PFSK-1 (cell line): ENCODE measurements at regions not wholly inside any gene's neighbourhood (a gene's known extent, or its start where the extent isn't known, plus 50 kb on each side); places are given as distances from the start of the nearest gene placed in this dataset.

ENCODE experiments used
- FOXP2 ChIP-seq: optimal IDR thresholded peaks from 2 replicates; pipeline ENCODE3; 2011; ENCODE audit warnings: borderline replicate concordance, control low read depth, inconsistent platforms; ENCODE audit not compliant: insufficient read depth; ENCODE audit errors: extremely low read length, extremely low read depth
- POLR2AphosphoS5 ChIP-seq: IDR thresholded peaks from 2 replicates; pipeline ENCODE4 v1.6.1; 2012; ENCODE audit warnings: low read depth, mild to moderate bottlenecking, control low read depth, low read length, moderate library complexity
- REST ChIP-seq, 2 experiments: IDR thresholded peaks; 2 replicates each; pipeline versions ENCODE4 v1.6.1 to v1.8.0; 2011 to 2012; ENCODE audit warnings: low read depth in 2 of 2, low read length in 2 of 2, control low read depth in 1 of 2, inconsistent platforms in 1 of 2, mild to moderate bottlenecking in 1 of 2, moderate library complexity in 1 of 2; ENCODE audit not compliant: insufficient read depth in 1 of 2
- SIN3A ChIP-seq: IDR thresholded peaks from 2 replicates; pipeline ENCODE4 v1.6.1; 2012; ENCODE audit warnings: mild to moderate bottlenecking, low read length, moderate library complexity, borderline replicate concordance; ENCODE audit not compliant: insufficient read depth
- TAF1 ChIP-seq: IDR thresholded peaks from 2 replicates; pipeline ENCODE4 v1.6.1; 2012; ENCODE audit warnings: low read length, control low read depth, borderline replicate concordance; ENCODE audit not compliant: insufficient read depth

GRCh38 chr7:115273139-115273772 is 351.4 kb downstream of the MDFIC start:
- TF ChIP-seq REST (IDR thresholded peaks at IDR 0.05; ENCODE audit: insufficient read depth in 1 of 2, low read depth in 2 of 2, low read length in 2 of 2), result no peak
- no peak for TF ChIP-seq POLR2AphosphoS5
- TF ChIP-seq SIN3A, result no peak
- TF ChIP-seq FOXP2, result no peak
- no peak for TF ChIP-seq TAF1

GRCh38 chr7:115271332-115272235 is 349.7 kb downstream of the MDFIC start:
- TF ChIP-seq SIN3A, result no peak

GRCh38 chr7:115269486-115269885 is 347.6 kb downstream of the MDFIC start:
- TF ChIP-seq TAF1, result no peak
- no peak for TF ChIP-seq SIN3A
- TF ChIP-seq FOXP2, result no peak
- no peak for TF ChIP-seq REST (IDR thresholded peaks at IDR 0.05; ENCODE audit: insufficient read depth in 1 of 2, low read depth in 2 of 2, low read length in 2 of 2)
- no peak for TF ChIP-seq POLR2AphosphoS5

- TF ChIP-seq REST (IDR thresholded peaks at IDR 0.05; ENCODE audit: insufficient read depth in 1 of 2, low read depth in 2 of 2, low read length in 2 of 2) (no peak), POLR2AphosphoS5 (no peak), FOXP2 (no peak), SIN3A (no peak), TAF1 (no peak)
Measured at GRCh38 chr7:115267503-115267902, 345.6 kb downstream of the MDFIC start.

- no peak for TF ChIP-seq TAF1
- no peak for TF ChIP-seq REST (IDR thresholded peaks at IDR 0.05; ENCODE audit: insufficient read depth in 1 of 2, low read depth in 2 of 2, low read length in 2 of 2)
- TF ChIP-seq POLR2AphosphoS5, result no peak
- TF ChIP-seq FOXP2, result no peak
- no peak for TF ChIP-seq SIN3A
Measured at GRCh38 chr7:115260381-115260780, 338.5 kb downstream of the MDFIC start.
